Gastroesophageal sphincter (tissue), 4 donors: ENCODE measurements at regions not wholly inside any gene's neighbourhood (a gene's known extent, or its start where the extent isn't known, plus 50 kb on each side); places are given as distances from the start of the nearest gene placed in this dataset.

Experiments
- ATAC-seq: fragments of 150-250 bp; one replicate; pipeline ENCODE4 v1.9.1; 2016; ENCODE audit warnings: mild to moderate bottlenecking, moderate library complexity
- H3K27ac ChIP-seq, 4 donors: fragments of 200-600 bp; sonication (generic) in 3 of 4; 1 replicate in 3 of 4; 2 replicates in 1 of 4; pipeline ENCODE4 v1.5.1; 2016 to 2019
- H3K27me3 ChIP-seq: fragments of 200-600 bp; sonication (generic); one replicate; pipeline ENCODE4 v1.5.1; 2019
- H3K36me3 ChIP-seq, 2 donors: fragments of 200-600 bp; sonication (generic); one replicate each; pipeline ENCODE4 v1.5.1; 2019; ENCODE audit warnings: control low read depth in 1 of 2
- H3K4me1 ChIP-seq, 3 donors: fragments of 200-600 bp; sonication (generic); 1 replicate in 2 of 3; 2 replicates in 1 of 3; pipeline ENCODE4 v1.5.1; 2016 to 2019; ENCODE audit warnings: control low read depth in 2 of 3
- H3K4me3 ChIP-seq, 2 donors: fragments of 200-600 bp; sonication (generic); one replicate each; pipeline ENCODE4 v1.5.1; 2019; ENCODE audit warnings: mild to moderate bottlenecking in 1 of 2, moderate library complexity in 1 of 2
- H3K9me3 ChIP-seq, 3 donors: fragments of 200-600 bp; sonication (generic); one replicate each; pipeline ENCODE4 v1.5.1; 2017 to 2019; ENCODE audit warnings: control low read depth in 2 of 3
- EP300 ChIP-seq: sonication (generic); formaldehyde crosslinking; IDR thresholded peaks from one replicate; pipeline ENCODE4 v1.6.1; 2017; ENCODE audit warnings: antibody characterized with exemption, mild to moderate bottlenecking
- POLR2A ChIP-seq, 2 donors: fragments of 450-650 bp; IDR thresholded peaks; one replicate each; pipeline ENCODE4 v1.6.1; 2017; ENCODE audit warnings: antibody characterized with exemption in 2 of 2, mild to moderate bottlenecking in 2 of 2, moderate library complexity in 1 of 2
- POLR2AphosphoS5 ChIP-seq: sonication (generic); formaldehyde crosslinking; IDR thresholded peaks from one replicate; pipeline ENCODE4 v1.6.1; 2017; ENCODE audit warnings: antibody characterized with exemption
- WGBS, 2 donors: methylation state at CpG; one replicate each; pipeline ENCODE4 v1.1.5; 2018; ENCODE audit warnings: low coverage in 1 of 2; 5-methylcytosine and 5-hydroxymethylcytosine counted together
- TF ChIP-seq, protein P1 (sequence below), 4 experiments: fragments of 200-600 bp in 2 of 4; fragments of 450-650 bp in 2 of 4; sonication (generic) in 1 of 4; IDR thresholded peaks; one replicate each; pipeline ENCODE4 v1.5.1; 2017 to 2019; ENCODE audit warnings: antibody characterized with exemption in 4 of 4, mild to moderate bottlenecking in 2 of 4, moderate library complexity in 2 of 4

- no peak overlapping the region for H3K27ac ChIP-seq
- TF ChIP-seq POLR2AphosphoS5 (no peak), POLR2A (IDR thresholded peaks at IDR 0.05) (no peak), EP300 (no peak)
- peaks cover 0 to 5% (median 0%) of the 10 kb centered on the region in 3 donors for H3K9me3 ChIP-seq
- H3K4me1 ChIP-seq, result no peaks in the 10 kb centered on the region
- no peak overlapping the region for H3K4me3 ChIP-seq
- 77% methylated on average over 4 of the region's 4 CpGs; no CpG with 5 or more reads in 1 of the 2 donors for WGBS, 2 donors
- no peaks in the 10 kb centered on the region for H3K27me3 ChIP-seq
- H3K36me3 ChIP-seq, result no peaks in the 10 kb centered on the region
- ATAC-seq, result no peak
Measured at GRCh38 chr16:64434526-64435069, 687.3 kb downstream of the CDH11 start.

DNA sequence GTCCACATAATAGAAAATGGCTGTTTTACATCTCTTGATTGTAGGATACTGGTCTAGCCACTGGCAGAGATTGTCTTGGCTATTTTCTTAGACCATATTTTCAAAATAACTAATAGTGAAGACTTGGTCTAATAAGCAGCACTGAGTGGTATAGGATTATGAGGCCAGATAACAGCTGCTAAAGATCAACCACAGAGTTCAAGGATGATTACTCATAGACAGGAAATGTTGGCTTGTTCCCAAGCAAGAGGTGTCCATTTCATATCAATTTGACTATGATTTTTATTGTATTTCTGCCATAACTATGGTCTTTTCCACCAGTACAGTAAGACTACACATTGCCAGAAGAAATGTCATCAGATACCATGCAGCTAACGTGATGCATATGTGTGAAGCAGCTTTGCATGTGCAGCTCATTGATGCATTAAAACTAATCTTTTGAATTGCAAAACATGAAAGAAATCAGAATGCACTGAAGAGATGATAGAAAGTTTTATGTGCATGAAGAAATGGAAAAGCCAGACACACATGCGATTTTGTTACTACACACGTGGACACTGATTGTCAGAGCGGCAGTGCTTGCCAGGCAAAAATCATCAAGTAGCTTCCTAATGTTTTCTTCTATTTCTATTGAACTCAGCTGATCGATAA is 693.3 kb downstream of the CDH11 start:
- no peak overlapping the region for H3K4me3 ChIP-seq
- WGBS, 2 donors, result 67 to 70% methylated on average over 5 of the region's 5 CpGs
- TF ChIP-seq, protein P1, sequence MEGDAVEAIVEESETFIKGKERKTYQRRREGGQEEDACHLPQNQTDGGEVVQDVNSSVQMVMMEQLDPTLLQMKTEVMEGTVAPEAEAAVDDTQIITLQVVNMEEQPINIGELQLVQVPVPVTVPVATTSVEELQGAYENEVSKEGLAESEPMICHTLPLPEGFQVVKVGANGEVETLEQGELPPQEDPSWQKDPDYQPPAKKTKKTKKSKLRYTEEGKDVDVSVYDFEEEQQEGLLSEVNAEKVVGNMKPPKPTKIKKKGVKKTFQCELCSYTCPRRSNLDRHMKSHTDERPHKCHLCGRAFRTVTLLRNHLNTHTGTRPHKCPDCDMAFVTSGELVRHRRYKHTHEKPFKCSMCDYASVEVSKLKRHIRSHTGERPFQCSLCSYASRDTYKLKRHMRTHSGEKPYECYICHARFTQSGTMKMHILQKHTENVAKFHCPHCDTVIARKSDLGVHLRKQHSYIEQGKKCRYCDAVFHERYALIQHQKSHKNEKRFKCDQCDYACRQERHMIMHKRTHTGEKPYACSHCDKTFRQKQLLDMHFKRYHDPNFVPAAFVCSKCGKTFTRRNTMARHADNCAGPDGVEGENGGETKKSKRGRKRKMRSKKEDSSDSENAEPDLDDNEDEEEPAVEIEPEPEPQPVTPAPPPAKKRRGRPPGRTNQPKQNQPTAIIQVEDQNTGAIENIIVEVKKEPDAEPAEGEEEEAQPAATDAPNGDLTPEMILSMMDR (IDR thresholded peaks at IDR 0.05), result no peak
- TF ChIP-seq EP300 (no peak), POLR2A (IDR thresholded peaks at IDR 0.05) (no peak), POLR2AphosphoS5 (no peak)
- H3K4me1 ChIP-seq, result no peaks in the 10 kb centered on the region
- no peaks in the 10 kb centered on the region for H3K36me3 ChIP-seq
- H3K27me3 ChIP-seq, result no peaks in the 10 kb centered on the region
- no peak for ATAC-seq
- H3K27ac ChIP-seq, result no peak overlapping the region
- peaks cover 0 to 5% (median 0%) of the 10 kb centered on the region in 3 donors for H3K9me3 ChIP-seq

GRCh38 chr16:64426131-64426666 is 695.7 kb downstream of the CDH11 start:
- H3K27me3 ChIP-seq, result no peaks in the 10 kb centered on the region
- H3K9me3 ChIP-seq, result no peaks in the 10 kb centered on the region
- TF ChIP-seq EP300 (no peak), POLR2A (IDR thresholded peaks at IDR 0.05) (no peak), POLR2AphosphoS5 (no peak)
- TF ChIP-seq, protein P1 (IDR thresholded peaks at IDR 0.05), result no peak
- WGBS, 2 donors, result 90% methylated on average over 3 of the region's 3 CpGs
- H3K4me3 ChIP-seq, result no peak overlapping the region
- H3K27ac ChIP-seq, result no peak overlapping the region
- H3K4me1 ChIP-seq, result no peaks in the 10 kb centered on the region
- no peaks in the 10 kb centered on the region for H3K36me3 ChIP-seq
- no peak for ATAC-seq

- ATAC-seq, result no peak
- Histone ChIP-seq H3K4me1 (no peaks in the 10 kb centered on the region), H3K27ac (no peak overlapping the region)
Measured at GRCh38 chr16:64425381-64425780, 696.5 kb downstream of the CDH11 start.

GRCh38 chr16:64422259-64422658 is 699.6 kb downstream of the CDH11 start:
- no peaks in the 10 kb centered on the region for H3K27me3 ChIP-seq
- no peaks in the 10 kb centered on the region for H3K4me1 ChIP-seq
- no peak overlapping the region for H3K27ac ChIP-seq
- H3K4me3 ChIP-seq, result no peak overlapping the region
- H3K9me3 ChIP-seq, result no peaks in the 10 kb centered on the region
- no peaks in the 10 kb centered on the region for H3K36me3 ChIP-seq
- no peak for ATAC-seq
- 89 to 100% methylated on average over 1 of the region's 1 CpG for WGBS, 2 donors
- no peak for TF ChIP-seq POLR2AphosphoS5
- TF ChIP-seq POLR2A (IDR thresholded peaks at IDR 0.05), result no peak

More at GRCh38 chr16:64425381-64425780, 696.5 kb downstream of the CDH11 start:
- no peak overlapping the region for H3K4me3 ChIP-seq
- no peaks in the 10 kb centered on the region for H3K27me3 ChIP-seq
- H3K36me3 ChIP-seq, result no peaks in the 10 kb centered on the region
- H3K9me3 ChIP-seq, result no peaks in the 10 kb centered on the region
- TF ChIP-seq POLR2A (IDR thresholded peaks at IDR 0.05) (no peak), EP300 (no peak), POLR2AphosphoS5 (no peak)
- TF ChIP-seq, protein P1 (IDR thresholded peaks at IDR 0.05), result no peak

DNA sequence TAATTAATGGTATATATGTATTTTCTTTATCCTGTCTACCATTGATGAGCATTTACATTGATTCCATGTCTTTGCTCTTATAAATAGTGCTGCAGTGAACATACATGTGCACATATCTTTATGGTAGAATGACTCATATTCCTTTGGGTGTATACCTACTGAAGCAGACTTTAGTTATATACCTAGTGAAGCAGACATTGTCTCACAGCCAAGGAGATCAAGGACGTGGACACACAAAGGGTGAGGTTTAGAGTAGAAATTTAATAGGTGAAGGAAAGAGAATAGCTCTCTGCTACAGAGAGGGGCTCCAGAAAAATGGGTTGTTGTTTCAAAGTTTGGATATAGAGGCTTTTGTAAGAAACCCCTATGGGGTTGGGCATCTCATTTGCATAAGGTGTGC is 700.3 kb downstream of the CDH11 start:
- WGBS, 2 donors, result 88 to 91% methylated on average over 1 of the region's 1 CpG
- Histone ChIP-seq H3K27ac (no peak overlapping the region), H3K9me3 (no peaks in the 10 kb centered on the region), H3K27me3 (no peaks in the 10 kb centered on the region), H3K36me3 (no peaks in the 10 kb centered on the region), H3K4me3 (no peak overlapping the region), H3K4me1 (no peaks in the 10 kb centered on the region)
- ATAC-seq, result no peak
- TF ChIP-seq EP300 (no peak), POLR2AphosphoS5 (no peak), POLR2A (IDR thresholded peaks at IDR 0.05) (no peak)
- TF ChIP-seq, protein P1 (IDR thresholded peaks at IDR 0.05), result no peak
